GM18507 (cell line): ENCODE measurements at regions not wholly inside any gene's neighbourhood (a gene's known extent, or its start where the extent isn't known, plus 50 kb on each side); places are given as distances from the start of the nearest gene placed in this dataset.

Source experiments
- DNase-seq: peaks from one replicate; pipeline ENCODE4 v3.0.0; 2011; ENCODE audit warnings: low read depth; ENCODE audit not compliant: insufficient read length; ENCODE audit errors: extremely low spot score
- FAIRE-seq: peaks from 2 replicates; lab custom pipeline; 2011; peaks lifted over from hg19 to GRCh38; lab: Jason Lieb, UNC

DNA sequence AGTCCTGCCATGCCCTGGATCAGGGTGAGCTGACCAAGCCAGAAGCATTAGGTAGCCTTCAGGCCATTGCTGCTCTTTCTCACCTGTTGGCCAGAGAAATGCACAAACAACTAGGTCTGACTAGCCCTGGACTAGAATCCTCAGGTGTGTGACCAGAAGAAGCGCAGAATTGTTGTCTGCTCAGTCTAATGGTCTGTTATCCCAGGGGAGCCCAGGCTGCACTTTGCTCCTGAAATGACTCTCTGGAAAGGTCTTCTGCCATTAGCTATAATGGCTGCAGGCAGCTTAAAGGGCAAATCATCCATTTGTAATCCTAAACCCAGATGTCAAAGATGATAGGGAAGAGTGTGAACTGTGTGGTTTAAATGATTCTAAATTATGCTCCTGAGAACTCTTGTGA, 246.1 kb downstream of the NFKBIZ start:
- FAIRE-seq = no peak
- DNase-seq = no peak

DNA sequence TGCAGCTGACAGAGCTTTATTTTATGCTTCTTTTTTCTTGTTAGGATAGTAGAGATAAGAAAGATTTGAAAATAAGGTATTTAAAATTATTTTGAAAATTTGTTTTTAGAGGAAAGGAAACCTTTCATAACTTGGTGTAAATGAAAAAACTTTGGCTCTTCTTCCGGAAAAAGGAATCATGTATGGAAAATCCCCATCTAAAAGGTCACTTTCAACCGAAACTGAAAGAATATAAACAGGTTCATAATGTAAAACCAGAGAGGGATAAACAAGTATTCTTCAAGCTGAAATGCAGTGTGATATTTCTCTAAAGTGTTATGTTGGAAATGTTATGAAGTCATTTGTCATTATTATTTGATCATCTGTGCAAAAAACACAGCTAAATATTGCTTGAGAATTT, 246.8 kb downstream of the NFKBIZ start:
- FAIRE-seq = no peak
- no peak for DNase-seq

DNA sequence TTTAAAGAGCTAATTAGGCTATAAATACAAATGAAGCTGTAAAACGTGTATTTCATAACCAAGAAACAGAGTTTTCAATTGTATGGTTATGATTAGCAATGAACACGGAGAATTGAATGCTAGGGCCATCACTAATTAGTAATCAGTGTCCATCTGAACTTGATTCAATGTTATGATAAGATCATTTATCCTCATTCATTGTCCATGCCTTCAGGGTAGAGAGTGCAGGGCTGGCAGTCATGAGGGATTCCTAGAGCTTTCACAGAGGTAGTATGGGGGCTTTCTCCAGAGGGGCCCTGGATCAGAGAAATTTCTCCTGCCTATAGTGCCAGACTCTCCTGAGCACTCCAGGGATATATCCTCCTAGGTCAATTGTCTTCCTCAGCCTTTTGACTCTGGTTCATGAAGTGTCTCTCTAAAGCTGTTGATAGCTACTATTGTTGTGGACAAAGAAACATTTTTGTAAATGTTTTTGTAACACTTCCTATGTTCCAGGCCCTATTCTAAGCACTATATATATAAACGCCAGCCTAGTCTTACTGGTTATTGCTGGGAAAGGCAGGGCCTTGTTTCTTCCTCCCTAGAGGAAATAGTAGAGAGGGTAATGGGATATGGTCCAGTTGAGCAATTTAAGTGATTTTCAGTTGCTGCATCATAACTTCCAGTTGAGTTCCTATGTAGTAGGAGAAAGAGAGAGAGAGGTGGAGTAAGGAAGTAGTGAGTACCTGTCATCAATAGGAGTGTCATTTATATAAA, 249.0 kb downstream of the NFKBIZ start:
- no peak for DNase-seq
- FAIRE-seq = no peak

DNA sequence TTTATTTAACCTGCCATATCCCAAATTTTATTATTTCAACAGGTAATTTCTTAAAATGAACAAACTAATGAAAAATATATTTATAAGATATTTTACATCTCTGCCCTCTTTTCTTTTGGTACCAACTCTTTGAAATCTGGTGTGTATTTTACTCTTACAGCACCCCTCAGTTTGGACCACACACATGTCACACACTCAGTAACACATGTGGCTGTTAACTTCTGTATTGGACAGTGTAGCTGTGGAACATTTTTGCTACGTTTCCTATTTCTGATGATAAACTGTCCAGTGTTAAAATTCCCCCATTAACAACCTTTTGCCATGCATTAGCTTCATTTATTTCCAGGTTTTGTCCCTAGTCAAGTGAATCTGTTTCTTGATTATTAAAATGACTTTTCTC, 250.6 kb downstream of the NFKBIZ start:
- DNase-seq = no peak
- FAIRE-seq = no peak

GRCh38 chr3:102102394-102102793, 253.1 kb downstream of the NFKBIZ start:
- DNase-seq = no peak
- FAIRE-seq = no peak

DNA sequence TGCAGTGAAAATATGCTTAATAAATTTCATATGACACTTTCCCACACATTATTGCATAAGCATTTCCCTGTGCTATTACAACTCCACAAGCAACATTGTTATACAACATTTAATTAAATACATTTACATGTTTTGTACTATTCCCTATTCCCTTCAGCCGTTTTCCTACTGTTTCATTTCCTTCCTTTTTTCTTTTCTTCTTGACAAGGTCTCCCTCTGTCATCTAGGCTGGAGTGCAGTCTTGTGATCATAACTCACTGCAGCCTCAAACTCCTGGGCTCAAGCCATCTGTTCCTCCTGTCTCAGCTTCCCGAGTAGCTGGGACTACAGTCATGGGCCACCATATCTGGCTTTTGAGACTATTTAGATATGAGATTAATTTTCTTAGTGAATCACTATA, 254.7 kb downstream of the NFKBIZ start:
- no peak for DNase-seq
- no peak for FAIRE-seq

- DNase-seq = no peak
- FAIRE-seq = no peak
These were observed 255.9 kb downstream of the NFKBIZ start for GRCh38 chr3:102105193-102105592.

DNA sequence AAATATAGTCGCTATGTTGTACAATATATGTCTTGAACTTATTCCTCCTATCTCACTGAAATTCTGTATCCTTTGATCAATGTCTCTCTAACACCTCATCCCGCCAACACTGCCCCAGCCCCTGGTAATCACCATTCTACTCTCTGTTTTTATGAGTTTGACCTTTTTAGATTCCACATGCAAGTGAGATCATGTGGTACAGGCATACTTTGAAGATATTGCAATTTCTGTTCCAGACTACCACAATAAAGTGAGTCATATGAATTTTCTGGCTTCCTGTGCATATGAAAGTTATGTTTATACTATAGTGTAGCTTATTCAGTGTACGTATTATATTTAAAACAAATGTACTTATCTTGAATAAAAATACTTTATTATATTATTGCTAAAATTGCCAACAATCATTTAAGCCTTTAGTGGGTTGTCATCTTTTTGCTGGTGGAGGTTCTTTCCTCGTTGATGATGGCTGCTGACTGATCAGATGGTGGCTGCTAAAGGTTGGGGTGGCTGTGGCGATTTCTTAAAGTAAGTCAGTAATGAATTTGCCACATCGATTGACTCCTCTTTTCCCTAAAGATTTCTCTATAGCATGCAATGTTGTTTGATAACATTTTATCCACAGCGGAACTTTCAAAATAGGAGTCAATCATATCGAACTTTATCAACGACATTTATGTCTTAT, 257.2 kb downstream of the NFKBIZ start:
- FAIRE-seq (no peak), DNase-seq (no peak)

DNA sequence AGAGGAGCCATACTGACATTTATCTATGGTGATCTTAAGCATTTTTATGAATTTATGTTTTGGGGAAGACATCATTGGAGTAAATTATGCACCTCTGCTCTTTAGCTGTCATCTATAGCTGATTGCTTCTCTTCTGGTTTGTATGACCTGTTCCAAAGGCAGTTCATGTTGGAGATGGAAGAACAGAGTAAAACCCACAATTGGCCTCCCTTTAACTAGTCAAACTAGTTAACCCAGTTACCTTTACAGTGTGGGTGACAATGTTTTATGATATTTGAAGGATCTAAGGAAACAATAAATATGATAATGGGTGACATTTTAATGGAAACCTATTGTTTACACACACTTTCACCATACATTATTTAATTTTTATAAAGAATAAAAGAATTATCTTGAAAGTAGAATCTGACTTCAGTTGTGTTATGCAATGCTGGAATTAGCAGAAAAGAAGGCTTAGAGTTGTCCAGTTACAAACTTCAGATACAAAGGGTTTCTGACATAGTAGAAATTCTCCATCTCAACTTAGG, 263.5 kb downstream of the NFKBIZ start:
- DNase-seq = no peak
- FAIRE-seq = no peak

GRCh38 chr3:102113421-102114041, 264.2 kb downstream of the NFKBIZ start:
- DNase-seq (no peak), FAIRE-seq (no peak)

DNA sequence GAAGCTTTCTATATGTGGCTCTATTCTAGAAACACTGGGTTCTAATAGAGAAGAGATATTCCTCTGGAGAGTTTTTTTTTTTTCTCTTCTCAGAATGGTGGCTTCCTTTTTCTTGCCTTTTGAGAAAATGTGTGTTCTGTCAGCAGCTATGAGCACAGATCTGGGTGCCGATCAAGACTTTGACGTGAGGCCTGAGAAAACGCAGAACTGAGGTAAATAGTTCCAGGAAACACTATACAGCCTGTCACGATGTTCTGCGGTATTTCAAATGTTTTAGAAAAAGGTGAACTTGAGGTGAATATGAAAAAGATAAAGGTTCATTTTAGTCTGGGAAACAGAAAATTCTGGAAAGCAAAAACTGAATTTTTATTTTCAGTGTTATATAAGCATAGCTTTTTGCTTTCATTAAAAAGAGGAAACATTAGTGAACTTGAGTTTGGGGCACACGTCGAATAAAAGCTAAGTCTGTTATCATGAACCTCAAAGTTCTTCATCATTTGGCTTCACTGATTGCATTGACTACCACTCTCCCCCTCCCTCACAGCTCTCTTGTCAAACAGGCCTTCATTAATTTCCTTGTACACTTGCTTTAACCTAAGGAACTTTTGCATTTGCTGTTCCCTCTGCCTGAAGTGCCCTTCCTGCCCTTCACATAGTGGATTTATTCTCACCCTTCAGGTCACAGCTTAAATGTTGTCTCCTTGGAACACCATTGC, 265.1 kb downstream of the NFKBIZ start:
- FAIRE-seq = no peak
- DNase-seq = no peak

DNA sequence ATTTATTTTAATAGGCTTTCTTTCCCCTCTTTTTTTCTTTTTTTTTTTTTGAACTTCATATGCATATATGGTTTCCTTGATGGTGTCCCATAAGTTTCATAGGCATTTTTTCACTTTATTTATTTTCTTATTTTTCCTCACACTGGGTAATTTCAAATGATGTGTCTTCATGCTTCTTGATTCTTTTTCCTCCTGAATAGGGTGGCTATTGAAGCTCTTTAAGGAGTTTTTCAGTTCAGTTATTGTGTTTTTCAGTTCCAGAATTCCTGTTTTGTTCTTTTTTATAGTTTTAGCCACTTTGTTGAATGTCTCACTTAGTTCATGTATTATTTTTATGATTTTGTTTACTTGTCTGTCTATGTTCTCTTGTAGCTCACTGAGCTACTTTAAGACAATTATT, 273.2 kb downstream of the NFKBIZ start:
- FAIRE-seq = no peak
- DNase-seq = no peak

- FAIRE-seq = no peak
- no peak for DNase-seq
These were observed 274.4 kb downstream of the NFKBIZ start for GRCh38 chr3:102123590-102124190.

DNA sequence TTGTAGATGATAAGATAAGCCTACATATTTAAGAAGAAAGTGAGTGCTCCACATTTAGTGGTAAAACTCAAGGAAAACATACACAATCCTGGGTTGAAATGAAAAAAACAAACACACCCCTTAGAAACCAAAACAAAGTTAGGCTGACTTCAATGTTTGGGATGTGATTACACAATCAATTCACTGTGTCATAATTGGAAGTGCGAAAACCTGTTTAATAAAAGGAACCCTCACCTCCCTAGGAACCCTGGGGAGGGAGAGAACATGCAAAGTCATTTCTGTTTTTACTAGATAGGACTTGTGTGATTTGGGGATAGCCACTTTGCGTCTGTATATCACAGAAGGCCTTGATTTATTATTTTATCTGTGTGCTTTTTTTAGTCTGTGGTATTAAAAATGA, 275.0 kb downstream of the NFKBIZ start:
- DNase-seq (no peak), FAIRE-seq (no peak)

DNA sequence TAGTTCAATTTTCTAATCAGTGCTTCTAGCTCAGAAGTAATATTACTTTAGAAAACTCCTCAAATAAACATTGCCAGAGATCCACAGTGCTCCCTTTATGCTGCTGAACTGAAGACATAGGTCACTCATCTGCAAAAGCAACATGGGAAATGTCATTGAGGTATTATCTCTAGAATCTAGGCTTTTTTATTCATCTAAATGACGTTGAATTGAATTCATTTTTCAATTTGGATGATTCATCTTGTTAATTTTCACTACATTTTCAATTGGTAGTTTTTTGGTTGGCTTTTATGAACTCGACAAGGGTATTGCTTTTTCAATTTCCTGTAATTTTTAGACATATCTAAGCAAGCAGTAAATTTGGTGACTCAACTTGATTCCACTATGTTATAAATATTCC, 275.4 kb downstream of the NFKBIZ start:
- FAIRE-seq (no peak), DNase-seq (no peak)

DNA sequence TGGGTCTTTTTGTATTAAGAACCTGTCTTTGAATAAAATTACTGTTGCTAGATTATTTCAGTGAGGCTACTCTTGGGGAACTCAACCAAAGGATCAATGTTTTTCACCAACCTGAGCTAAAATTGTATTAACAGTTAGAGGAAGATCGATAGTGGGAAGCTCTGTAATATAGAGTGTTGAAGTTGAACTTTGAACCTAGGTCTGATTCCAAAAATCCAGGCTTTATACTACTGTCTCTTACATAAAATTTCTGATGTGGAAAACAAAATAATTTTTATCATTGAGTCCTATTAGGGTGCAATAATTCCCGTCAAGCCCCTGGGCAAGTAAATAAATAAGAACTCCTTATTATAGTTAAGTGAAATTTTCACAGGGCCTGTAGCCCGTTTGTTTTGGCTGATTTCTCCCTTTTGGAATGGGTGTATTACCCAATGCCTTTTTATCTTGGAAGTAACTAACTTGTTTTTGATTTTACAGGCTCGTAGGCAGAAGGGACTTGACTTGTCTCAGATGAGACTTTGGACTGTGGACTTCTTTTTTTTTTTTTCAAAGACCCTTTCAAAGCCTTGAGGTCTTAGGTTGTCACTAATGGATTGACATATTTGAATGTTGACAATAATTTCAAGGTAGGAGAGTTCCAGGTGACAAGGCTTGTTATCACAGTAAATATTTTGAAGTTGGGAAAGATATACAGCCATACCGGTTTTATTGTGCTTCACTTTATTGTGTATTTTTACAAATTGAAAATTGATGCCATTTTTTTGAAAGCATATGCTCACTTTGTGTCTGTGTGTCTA, 276.1 kb downstream of the NFKBIZ start:
- FAIRE-seq = no peak
- no peak for DNase-seq

DNA sequence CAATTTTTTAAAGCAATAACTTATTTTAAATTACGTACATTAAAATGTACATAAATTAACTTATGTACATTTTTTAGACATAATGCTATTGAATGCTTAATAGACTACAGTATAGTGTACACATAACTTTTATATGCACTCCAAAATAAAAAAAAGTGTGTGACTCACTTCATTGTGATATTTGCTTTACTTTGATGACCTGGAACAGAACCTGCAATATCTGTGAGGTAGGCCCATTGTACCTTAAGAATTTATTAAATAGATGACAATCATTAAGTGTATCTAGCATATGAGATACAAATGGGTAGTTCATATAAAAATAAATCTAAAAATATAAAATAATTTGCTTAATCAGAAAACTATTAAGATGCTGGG, 276.7 kb downstream of the NFKBIZ start:
- no peak for DNase-seq
- no peak for FAIRE-seq

GRCh38 chr3:102129760-102130608, 280.7 kb downstream of the NFKBIZ start:
- no peak for DNase-seq
- no peak for FAIRE-seq
